Gastrocnemius medialis (tissue), 4 donors: ENCODE measurements at regions not wholly inside any gene's neighbourhood (a gene's known extent, or its start where the extent isn't known, plus 50 kb on each side); places are given as distances from the start of the nearest gene placed in this dataset.

Experiments
- ATAC-seq, 2 donors: fragments of 150-250 bp; one replicate each; pipeline ENCODE4 v1.9.1; 2016
- DNase-seq, 2 donors: peaks; one replicate each; pipeline ENCODE4 v3.0.0-alpha.2; 2019
- H3K27ac ChIP-seq, 4 donors: fragments of 200-600 bp; sonication (generic); 1 replicate in 1 of 4; 2 replicates in 3 of 4; pipeline ENCODE4 v1.5.1; 2016 to 2018; ENCODE audit warnings: mild to moderate bottlenecking in 2 of 4, moderate library complexity in 1 of 4
- H3K27me3 ChIP-seq, 3 donors: fragments of 200-600 bp; sonication (generic) in 2 of 3; 1 replicate in 1 of 3; 2 replicates in 2 of 3; pipeline versions ENCODE4 v1.5.1 to v1.6.0; 2016 to 2019; ENCODE audit warnings: mild to moderate bottlenecking in 1 of 3, moderate library complexity in 1 of 3
- H3K36me3 ChIP-seq, 2 donors: fragments of 200-600 bp; sonication (generic) in 1 of 2; one replicate each; pipeline ENCODE4 v1.5.1; 2017 to 2018
- H3K4me1 ChIP-seq, 2 donors: fragments of 200-600 bp; sonication (generic) in 1 of 2; one replicate each; pipeline ENCODE4 v1.5.1; 2016 to 2017; ENCODE audit warnings: mild to moderate bottlenecking in 2 of 2
- H3K4me3 ChIP-seq, 4 donors: fragments of 200-600 bp; sonication (generic) in 3 of 4; 1 replicate in 1 of 4; 2 replicates in 3 of 4; pipeline ENCODE4 v1.5.1; 2016 to 2019; ENCODE audit warnings: mild to moderate bottlenecking in 2 of 4
- H3K9me3 ChIP-seq, 3 donors: fragments of 200-600 bp; sonication (generic) in 2 of 3; 1 replicate in 1 of 3; 2 replicates in 2 of 3; pipeline ENCODE4 v1.5.1; 2016 to 2019
- CTCF ChIP-seq, 5 experiments: fragments of 450-650 bp in 3 of 5; fragments of 200-600 bp in 2 of 5; sonication (generic) in 2 of 5; IDR thresholded peaks in 4 of 5; conservative IDR thresholded peaks in 1 of 5; 1 replicate in 4 of 5; 2 replicates in 1 of 5; pipeline ENCODE4 v1.5.1; 2016 to 2019; ENCODE audit warnings: antibody characterized with exemption in 5 of 5, mild to moderate bottlenecking in 3 of 5, moderate library complexity in 3 of 5
- POLR2A ChIP-seq, 2 donors: fragments of 450-650 bp; IDR thresholded peaks; one replicate each; pipeline ENCODE4 v1.6.1; 2017; ENCODE audit warnings: antibody characterized with exemption in 2 of 2, mild to moderate bottlenecking in 2 of 2, moderate library complexity in 2 of 2
- in situ Hi-C, 4 donors: fragments of 200-750 bp; cut with MboI; loops; one replicate each; pipeline versions ENCODE4 v1.15.0 to v1.8.0; 2017; ENCODE audit warnings: low sequenced_read_pairs in 4 of 4
- intact Hi-C: fragments of 100-400 bp; cut with DNase I; formaldehyde crosslinking; loops from one replicate; pipeline ENCODE4 v1.15.1; 2023; ENCODE audit warnings: low total_unique reads

- intact Hi-C loops = no loop called here
- no peaks in the 10 kb centered on the region for H3K36me3 ChIP-seq
Observed at GRCh38 chr12:105954951-105955931, 183.5 kb downstream of the NUAK1 start.

GRCh38 chr12:105955976-105956375 is 182.8 kb downstream of the NUAK1 start:
- no peaks in the 10 kb centered on the region for H3K27me3 ChIP-seq
- TF ChIP-seq CTCF (IDR thresholded peaks at IDR 0.05 in 4 of 5, conservative IDR thresholded peaks at IDR 0.05 in 1 of 5) (no peak), POLR2A (IDR thresholded peaks at IDR 0.05) (no peak)
- no peaks in the 10 kb centered on the region for H3K9me3 ChIP-seq
- ATAC-seq (no peak), DNase-seq (no peak)
- in situ Hi-C loops (no loop called here), intact Hi-C loops (no loop called here)
- H3K4me3 ChIP-seq = no peak overlapping the region
- no peaks in the 10 kb centered on the region for H3K4me1 ChIP-seq
- no peaks in the 10 kb centered on the region for H3K36me3 ChIP-seq
- no peak overlapping the region for H3K27ac ChIP-seq

More at GRCh38 chr12:105954951-105955931, 183.5 kb downstream of the NUAK1 start:
- TF ChIP-seq CTCF (IDR thresholded peaks at IDR 0.05 in 4 of 5, conservative IDR thresholded peaks at IDR 0.05 in 1 of 5) = no peak
- no peak for TF ChIP-seq POLR2A (IDR thresholded peaks at IDR 0.05)
- ATAC-seq (no peak), DNase-seq (no peak)
- Histone ChIP-seq H3K4me3 (no peak overlapping the region), H3K27ac (no peak overlapping the region), H3K4me1 (no peaks in the 10 kb centered on the region), H3K9me3 (no peaks in the 10 kb centered on the region), H3K27me3 (no peaks in the 10 kb centered on the region)
- in situ Hi-C loops = no loop called here

- Histone ChIP-seq H3K27me3 (no peaks in the 10 kb centered on the region), H3K4me3 (no peak overlapping the region), H3K36me3 (no peaks in the 10 kb centered on the region), H3K27ac (no peak overlapping the region), H3K9me3 (no peaks in the 10 kb centered on the region), H3K4me1 (no peaks in the 10 kb centered on the region)
- intact Hi-C loops (no loop called here), in situ Hi-C loops (no loop called here)
- TF ChIP-seq POLR2A (IDR thresholded peaks at IDR 0.05) (no peak), CTCF (IDR thresholded peaks at IDR 0.05 in 4 of 5, conservative IDR thresholded peaks at IDR 0.05 in 1 of 5) (no peak)
- no peak for DNase-seq
- no peak for ATAC-seq
Observed at GRCh38 chr12:105956662-105957457, 181.9 kb downstream of the NUAK1 start.

- ATAC-seq (no peak), DNase-seq (no peak)
- Histone ChIP-seq H3K4me1 (no peaks in the 10 kb centered on the region), H3K9me3 (no peaks in the 10 kb centered on the region), H3K27me3 (no peaks in the 10 kb centered on the region), H3K27ac (no peak overlapping the region), H3K36me3 (no peaks in the 10 kb centered on the region), H3K4me3 (no peak overlapping the region)
- intact Hi-C loops = no loop called here
- in situ Hi-C loops = no loop called here
- TF ChIP-seq POLR2A (IDR thresholded peaks at IDR 0.05) (no peak), CTCF (IDR thresholded peaks at IDR 0.05 in 4 of 5, conservative IDR thresholded peaks at IDR 0.05 in 1 of 5) (no peak)
Observed at GRCh38 chr12:105960319-105961083, 178.3 kb downstream of the NUAK1 start.
